SKM-1 (cell line): ENCODE measurements at regions not wholly inside any gene's neighbourhood (a gene's known extent, or its start where the extent isn't known, plus 50 kb on each side); places are given as distances from the start of the nearest gene placed in this dataset.

Experiments used
- DNase-seq: peaks from one replicate; lab custom pipeline; 2025; ENCODE audit not compliant: unreplicated experiment; lab: John Stamatoyannopoulos, UW

DNA sequence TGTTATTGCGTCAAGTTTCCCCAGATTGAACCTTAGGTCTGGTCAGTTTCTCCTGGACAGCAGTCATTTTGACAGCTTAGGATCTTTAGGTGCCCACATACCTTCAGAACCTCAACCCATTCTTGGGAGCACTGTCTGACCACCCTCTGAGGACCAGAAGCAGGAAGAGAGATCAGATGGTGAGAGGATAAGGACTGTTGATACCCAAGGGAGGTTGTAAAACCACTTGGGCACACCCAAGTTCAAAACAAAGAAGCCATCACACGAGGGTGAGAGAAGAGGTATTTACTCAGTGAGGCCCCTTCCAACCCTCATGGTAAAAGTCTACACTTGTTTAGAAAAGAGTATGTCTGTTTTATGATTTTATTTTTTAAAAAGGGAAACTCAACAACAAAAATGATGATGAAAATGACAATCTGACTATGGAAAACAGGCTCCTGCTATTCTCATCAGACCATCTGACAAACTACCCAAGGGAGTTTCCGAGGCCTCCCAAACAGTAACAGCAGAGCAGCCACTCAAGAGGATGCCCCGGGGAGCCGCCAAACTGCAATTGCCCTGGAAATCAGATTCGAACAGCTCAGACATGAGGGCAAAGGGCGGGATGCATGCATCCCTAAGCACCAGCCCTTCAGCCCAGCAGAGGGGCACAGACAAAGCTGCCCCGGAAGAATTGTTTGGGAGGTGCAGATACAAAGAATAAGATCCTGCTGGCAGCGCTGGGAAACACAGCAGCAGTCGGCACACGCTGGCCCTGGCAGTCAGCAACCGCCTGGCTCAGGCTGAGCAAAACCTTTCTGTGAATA is 162.6 kb upstream of the PLEKHG7 start:
- DNase-seq = no peak

DNA sequence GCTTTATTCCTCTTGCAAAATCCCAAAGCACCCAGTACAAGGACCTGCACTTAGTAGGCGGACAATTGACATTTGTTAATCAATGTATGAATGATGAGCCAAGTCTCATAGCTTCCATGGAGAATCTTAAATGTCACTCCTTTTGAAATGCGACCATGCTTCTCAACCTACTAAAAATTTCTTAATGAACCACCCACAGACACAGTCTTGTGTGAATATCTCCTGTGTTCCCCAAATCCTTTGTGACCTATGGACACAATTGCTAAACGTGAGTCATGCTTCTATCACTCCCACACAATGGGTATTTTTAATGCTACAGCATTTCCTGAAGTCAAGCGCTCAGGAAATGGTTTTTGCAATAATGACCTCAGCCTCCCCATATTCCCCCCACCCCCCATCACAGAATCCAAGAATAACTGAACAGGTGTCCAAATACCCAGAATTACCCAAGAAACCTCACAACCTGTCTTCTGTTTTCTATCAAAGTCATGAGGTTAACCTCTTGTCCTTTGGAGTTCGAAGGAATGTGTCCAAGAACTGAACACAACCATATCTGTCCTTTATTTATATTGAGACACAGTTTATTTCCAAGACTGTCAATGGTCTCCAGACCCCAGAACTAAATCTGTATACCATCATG is 163.6 kb upstream of the PLEKHG7 start:
- DNase-seq = peak; percentile 23

DNA sequence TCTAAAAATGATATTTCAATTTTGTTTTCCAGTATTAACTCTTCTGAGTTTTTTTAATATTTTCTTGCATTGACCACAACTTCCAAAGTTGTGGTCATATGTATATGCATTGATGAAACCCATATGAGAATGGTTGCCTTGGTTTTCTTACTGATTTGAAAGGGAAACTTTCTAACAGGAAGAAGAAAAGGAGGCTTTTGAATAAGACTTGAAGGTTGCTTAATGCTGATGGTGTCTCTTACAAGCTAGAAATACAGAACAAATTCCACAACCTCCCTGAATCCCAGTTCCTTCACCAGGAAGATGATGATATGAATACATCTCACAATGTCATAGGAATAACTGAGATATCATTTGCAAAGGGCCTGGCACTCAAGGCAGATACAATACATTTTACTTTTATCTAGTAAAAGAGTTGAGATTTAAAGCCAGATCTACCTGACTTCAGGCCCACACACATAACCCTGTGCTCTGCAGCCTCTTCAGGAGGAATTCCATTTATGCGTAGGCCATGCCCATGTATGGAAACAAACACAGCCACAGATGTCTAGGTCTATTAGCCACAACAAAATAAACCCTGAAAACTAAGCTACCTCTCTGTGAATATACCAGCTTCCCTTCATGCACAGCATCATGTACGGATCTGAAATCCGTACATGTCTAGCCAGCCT is 165.4 kb upstream of the PLEKHG7 start:
- no peak for DNase-seq

DNA sequence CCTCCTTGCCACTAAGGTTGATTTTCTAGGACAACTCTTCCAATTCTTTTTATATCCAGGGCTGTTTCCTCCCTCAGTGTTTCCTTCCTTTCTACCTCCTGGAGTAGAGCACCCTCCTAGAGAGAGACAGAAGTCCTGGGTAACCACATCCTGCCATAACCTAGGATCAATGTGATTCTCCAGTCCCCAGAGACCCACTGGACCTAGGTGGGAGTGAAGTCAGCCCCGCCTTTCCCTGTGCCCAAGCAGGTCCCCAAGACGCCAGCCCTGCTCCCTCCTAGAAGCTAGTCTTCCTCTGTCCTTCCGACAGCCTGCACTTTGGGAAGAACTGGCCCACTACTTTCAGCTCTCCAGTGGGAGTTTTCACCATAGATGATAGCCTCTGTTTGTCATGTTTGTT is 166.8 kb upstream of the PLEKHG7 start:
- no peak for DNase-seq

DNA sequence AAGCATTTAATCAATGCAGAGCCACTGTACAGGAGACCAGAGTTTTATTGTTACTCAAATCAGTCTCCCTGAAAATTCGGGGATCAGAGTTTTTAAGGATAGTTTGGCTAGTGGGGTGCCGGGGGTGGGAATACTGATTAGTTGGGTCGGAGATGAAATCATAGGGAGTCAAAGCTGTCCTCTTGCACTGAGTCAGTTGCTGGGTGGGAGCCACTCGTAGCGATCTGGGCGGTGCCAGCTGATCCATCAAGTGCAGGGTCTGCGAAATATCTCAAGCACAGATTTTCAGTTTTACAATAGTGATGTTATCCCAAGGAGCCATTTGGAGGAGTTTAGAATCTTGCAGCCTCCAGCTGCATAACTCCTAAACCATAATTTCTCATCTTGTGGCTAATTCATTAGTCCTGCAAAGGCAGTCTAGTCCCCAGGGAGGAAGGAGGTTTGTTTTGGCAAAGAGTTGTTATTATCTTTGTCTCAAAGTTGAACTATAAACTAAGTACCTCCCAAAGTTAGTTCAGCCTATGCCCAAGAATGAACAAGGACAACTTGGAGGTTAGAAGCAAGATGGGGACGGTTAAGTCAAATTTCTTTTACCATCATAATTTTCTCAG is 169.4 kb upstream of the PLEKHG7 start:
- DNase-seq = no peak

DNA sequence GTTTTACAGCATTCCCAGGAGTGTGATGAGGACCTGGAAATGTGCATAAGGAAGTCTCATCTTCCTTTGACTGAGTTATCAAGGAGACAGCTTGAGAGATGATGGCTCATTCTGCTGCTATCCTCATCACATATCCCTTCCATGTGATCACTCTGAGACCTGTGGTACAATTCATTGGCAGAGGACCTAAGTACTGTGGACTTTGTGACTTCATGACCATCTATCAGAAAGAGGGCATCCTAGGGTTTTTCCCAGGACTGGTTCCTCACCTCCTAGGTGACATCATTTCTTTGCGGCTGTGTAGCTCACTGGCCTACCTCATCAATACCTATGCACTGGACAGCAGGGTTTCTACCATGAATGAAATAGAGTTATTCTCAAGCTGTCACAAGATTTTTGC is 172.1 kb upstream of the PLEKHG7 start:
- DNase-seq = no peak

DNA sequence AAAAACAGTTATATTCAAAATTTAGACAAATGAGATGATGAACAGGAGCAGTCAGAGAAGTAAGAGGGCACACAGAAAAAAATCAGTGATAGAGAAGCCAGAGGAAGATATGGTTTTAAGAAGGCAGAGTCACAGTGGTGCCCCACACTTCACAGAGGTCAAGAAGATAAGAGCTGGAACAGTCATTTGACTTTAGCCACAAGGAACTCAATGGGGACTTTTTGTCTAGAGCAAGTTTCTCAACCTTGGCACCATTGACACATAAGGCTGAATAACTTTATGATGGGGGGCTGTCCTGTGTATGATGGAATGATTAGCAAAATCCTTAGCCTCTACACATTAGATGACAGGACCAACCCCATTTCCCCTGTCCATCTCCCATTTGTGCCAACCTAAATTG is 172.8 kb upstream of the PLEKHG7 start:
- DNase-seq = no peak

DNA sequence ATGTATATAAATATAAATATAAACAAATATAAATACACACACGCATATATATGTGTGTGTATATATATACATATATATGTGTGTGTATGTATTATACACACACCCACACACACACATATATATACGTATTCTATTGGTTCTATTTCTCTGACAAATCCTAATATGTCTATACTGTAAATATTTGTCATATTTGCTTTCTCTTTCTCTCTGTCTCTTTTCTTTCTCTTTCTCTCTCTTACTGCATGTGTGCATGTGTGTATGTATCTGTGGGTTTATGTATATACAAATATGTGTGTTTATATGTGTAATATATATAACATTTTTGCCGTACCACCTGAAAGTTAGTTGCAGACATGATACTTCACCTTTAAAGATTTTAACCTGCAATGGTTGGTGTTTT is 174.2 kb upstream of the PLEKHG7 start:
- no peak for DNase-seq

DNA sequence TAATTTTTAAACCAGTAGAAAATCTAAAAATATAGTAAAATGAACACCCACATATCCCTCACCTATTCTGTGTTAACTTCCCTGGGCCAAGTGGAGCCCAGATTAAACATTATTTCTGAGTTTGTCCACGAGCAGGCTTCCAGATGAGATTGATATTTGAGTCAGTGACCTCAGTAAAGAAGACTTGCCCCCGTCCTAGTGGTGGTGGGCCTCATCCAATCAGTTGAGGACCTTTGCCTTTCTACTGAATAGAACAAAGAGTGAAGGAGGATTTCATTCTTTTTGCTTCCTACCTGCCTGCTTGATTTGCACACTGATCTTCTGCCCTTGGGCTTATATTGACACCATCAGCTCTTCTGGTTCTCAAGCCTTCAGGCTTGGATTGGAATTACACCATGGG is 174.7 kb upstream of the PLEKHG7 start:
- DNase-seq = no peak

DNA sequence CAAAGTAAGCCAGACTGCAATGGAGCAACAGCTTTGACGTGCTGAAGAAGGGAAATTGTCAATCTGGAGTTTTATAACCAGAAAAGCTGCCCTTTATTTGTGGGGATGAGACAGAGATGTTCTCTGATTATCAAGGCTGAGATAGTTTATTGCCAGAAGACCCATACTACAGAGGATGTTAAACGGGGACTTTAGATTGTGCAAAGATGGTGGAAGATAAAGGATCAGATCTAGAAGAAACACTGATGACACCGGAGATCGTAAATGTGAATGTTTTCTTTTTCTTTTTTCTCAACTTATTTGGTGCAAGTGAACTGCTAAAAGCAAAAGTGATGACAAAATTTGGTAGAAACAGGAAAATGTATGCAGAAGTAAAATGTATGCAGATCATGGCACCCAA is 178.3 kb upstream of the PLEKHG7 start:
- no peak for DNase-seq

DNA sequence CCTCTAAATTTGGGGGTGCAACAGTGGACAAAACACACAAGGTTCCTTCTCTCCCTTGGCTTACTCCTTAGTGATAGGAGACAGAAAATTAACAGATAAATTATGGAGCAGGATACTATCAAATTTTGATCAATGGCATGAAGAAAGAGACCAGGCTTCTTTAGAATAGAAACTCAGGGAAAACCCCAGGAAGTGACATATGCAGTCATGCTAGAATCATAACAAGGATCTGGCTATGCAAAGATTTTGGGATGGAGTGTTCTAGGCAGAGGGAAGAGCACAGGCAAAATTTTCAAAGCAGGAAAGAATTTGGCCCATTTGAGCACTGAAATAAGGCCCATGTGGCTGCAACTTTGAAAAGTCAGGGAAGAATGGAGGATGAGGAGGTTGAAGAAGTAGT is 182.3 kb upstream of the PLEKHG7 start:
- no peak for DNase-seq

DNA sequence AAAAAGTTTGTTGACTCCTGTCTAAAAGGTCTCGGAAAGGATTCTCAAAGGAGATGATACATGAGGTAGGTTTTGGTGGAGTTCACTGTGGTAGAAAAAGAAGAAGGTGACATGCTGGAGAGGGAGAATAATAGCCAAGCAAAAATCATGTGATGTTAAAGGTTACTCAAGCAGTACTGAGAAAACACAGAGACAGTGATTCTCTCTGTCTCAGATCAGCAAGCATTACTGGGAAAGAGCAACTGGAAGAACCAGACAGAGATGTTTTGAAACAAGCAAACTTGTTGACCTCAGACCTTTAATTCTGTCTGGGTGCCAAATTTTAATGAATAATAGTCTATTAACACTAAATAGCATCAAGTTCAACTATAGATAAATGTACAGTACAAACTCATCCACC is 183.5 kb upstream of the PLEKHG7 start:
- no peak for DNase-seq

DNA sequence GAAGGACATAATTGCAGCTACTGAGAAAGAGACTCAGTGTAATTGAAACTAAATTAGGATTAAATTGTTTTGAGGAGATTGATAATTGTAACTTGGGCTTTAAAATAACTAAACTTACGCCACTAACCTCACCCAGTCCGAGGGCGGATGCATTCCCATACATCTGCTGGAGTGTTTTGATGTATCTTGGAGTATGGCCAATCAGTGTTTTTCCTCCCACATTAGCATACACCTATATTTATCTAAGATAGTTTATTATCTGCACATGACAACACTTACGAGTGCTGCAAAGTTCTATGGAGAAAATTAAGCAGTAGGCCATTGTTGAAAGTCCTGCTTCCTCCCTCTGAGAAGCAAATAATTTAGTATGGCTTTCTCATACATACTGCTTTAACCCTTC is 184.7 kb upstream of the PLEKHG7 start:
- no peak for DNase-seq

DNA sequence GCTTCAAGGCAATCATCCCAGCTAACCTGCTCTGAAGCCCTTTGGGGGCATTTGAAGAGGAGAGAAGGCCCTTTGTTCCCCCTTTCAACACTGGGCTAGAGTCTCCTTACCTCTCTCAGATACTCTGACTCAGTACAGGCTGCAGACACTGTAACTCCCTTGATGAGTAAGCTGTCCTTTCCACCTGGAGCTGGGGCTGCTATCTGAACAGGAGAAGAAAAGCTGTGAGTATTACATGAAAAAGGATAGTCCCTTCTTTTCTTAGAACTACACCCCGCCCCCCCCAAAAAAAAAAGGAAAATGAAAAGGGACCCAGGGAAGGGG is 186.6 kb upstream of the PLEKHG7 start:
- no peak for DNase-seq

DNA sequence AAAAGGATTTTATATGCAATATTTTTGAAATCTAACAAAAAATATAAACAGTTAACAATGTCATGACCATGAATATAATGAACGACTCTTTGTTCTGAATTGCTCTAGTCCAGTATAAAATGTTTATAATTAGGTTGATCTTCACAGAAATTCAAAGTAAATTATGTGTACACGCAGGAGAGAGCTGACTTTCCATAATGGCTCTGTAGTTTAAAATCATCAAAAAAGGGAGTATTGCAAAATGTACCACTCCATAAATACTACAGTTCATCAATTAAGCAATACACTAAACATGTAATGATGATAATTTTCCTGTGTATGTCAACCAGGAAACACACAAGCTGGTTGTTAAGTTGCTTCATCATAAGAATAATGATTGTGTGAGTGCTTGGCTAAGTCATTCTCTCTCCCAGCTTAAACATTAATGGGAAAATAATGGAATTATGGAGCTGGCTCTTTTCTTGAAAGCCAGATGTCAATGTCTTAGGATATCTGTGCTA is 189.5 kb upstream of the PLEKHG7 start:
- DNase-seq = no peak

DNA sequence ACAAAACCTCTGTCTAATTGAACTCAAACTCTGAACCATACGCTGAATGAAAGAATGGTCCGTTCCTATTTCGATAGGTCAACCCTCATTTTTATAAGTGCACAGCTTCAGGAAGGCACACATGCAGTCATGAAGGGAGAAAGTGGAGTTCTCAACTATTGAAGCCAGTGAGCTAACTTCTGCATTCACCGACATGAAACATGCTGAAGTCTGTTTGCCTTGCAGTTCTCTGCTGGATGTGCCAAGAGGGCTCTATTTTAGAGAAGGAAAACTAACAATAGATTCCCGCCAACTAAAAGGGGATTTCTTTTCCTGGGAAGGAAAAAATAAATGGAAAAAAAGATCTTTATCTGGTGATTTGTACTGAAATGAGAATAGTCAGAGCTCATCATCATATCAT is 191.0 kb upstream of the PLEKHG7 start:
- DNase-seq = no peak

DNA sequence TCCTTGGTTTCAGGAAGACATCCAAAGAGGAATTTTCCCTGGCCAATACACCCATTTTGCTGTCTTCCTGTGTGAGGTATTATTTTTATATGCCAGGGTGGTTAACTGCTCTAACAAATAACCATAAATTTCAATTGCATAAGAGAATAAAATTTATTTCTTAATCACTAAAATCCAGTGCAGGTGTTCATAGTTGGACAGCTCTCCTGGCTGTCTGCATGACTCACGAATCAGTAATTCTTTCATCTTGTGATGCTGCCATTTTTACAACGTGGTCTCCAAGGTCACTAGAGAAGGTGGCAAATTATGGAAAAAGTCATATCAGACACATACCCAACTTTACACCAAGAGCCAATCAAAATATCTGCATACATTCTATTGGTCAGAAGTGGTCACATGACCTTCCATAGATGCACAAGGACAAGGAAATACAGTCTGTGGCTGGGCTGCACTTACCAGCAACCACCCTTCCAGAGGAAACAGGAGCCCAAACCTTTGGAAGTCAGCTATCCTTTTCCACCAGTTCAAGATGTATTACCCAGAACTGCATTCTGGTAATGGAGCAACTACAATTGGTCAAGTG is 193.5 kb upstream of the PLEKHG7 start:
- DNase-seq = no peak

DNA sequence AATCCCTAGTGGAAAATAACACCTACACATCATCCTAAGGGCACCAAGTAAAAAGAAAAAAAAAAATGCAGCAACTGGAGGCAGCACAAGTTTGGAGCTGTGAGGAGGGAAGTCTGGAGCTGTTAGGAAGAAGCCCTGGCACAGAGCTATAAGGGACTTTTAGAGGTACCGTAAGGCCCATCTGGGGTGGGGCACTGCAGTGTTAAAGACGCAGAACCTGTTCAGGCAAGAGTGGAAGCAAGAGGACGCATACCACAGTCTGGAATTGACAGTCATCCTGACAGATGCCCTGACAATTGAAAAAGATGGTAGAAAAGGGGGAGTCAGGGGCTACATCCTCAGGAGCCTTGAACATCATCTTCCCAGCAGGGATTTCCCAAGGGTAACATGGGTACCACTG is 195.9 kb upstream of the PLEKHG7 start:
- DNase-seq = no peak

DNA sequence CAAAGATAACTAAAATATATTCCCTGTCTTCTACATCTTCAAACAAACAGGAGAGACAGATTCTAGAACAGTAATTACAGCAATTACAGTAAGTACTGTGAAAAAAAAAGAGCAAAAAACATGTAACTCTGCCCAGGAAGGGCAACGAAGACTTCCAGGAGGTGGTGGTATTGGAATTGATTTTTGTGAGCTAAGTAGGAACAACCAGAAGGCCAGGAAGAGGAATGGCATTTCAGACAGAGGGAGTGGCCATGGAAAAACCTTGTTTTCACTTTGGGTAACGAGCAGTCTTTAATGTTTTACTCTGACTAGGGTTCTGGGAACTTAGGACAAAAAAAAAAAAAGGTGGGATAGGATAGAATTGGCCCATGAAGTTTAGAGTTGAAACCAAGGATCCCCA is 196.3 kb upstream of the PLEKHG7 start:
- DNase-seq = no peak

DNA sequence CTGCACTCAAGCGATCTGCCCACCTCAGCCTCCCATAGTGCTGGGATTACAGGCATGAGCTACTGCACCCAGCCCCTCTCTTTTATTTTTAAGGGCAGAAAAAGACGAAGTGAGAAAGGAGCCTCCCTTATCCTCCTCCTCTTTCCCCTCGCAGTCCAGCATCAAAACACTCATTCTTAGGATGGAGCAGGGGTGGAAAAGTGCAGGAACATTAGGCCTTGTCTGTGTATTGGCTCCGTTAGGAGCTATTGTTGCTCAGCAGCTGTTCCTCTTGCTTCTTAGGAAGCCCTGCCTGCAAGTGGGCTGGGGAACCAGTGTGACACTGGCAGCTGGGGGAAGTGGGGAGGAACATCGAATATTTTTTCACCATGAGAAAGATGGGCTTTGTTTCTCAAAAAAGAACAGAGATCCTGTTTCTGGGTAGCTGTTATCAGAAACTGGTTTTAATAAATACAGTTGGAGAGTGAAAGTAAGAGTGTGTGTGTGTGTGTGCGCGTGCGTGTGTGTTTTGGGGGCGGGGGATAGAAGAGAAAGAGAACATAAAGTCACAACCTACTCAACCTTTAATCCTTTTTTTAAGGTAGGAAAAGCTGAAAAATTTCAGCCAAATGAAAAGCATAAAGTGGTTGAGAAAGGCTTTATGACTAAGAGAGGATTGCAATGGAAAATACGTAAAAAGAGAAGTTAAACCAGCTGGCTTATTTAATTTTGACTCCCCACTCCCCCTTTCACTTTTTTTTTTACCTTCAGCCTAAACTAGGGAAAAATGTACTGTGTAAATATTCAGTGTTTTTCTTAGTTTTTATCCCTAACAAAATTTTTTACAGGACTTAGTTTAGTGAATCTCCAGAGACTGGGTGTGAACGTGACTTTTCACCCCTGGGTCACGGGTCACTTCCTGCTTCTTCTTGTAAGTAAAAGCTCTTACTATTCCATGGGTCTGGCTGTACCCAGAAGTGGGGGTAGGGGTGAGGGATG is 197.2 kb upstream of the PLEKHG7 start:
- DNase-seq = peak; percentile 2
